ENCODE measurements at regions not wholly inside any gene's neighbourhood (a gene's known extent, or its start where the extent isn't known, plus 50 kb on each side); places are given as distances from the start of the nearest gene placed in this dataset.

DNA sequence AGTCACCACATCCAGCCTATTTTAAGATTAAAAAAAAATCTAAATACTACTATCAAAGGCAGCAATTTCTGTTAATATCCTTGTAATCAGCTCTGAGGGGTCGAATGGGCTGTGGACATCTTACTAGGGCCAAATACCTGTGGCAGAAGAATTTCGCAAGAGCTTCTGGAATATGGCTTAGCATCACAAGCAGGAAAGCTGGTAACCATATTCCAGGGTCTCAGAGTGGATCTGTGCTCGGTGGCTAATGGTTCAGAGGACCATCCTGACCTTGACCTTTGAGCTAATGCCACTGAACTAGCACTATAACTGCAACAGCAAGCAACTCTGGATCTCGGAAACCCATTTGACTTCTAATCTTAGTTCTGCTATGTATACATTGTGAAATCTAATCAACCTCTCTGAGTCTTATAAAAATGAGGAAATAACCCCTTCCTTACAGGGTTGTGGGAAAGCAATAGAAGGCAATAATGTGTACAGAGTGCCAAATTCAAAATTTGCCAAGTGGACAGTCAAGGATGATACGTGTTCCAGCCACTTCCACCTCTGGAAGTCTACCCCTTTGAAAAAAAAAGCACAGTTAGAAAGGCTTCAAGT is 65.5 kb downstream of the CYP26A1 start:
- TF ChIP-seq CTCF (IDR thresholded peaks at IDR 0.05; ENCODE audit: insufficient read depth in 1 of 2, low read depth in 1 of 2, low read length in 1 of 2, severe bottlenecking in 1 of 2, unreplicated experiment in 1 of 2), result no peak
- ChIA-PET CTCF (no interaction called here), POLR2A (no interaction called here)
- H3K4me3 ChIP-seq (ENCODE audit: low read depth, low read length), result no peak overlapping the region
- BruUV-seq (replicated peaks), result no TSS peak
- intact Hi-C loops (cut with micrococcal nuclease; ENCODE audit: unreplicated experiment), result no loop called here
- no peaks in the 10 kb centered on the region for H3K4me1 Mint-ChIP-seq (ENCODE audit: low read depth, unreplicated experiment)
- no peaks in the 10 kb centered on the region for H3K36me3 Mint-ChIP-seq (ENCODE audit: insufficient read depth, unreplicated experiment)
- H3K4me1 ChIP-seq, result no peaks in the 10 kb centered on the region
- no peaks in the 10 kb centered on the region for H3K36me3 ChIP-seq (ENCODE audit: control insufficient read depth, insufficient read depth, low read length)
- H3K27ac Mint-ChIP-seq (ENCODE audit: unreplicated experiment), result no peak overlapping the region
- DNase-seq, result no peak
- peaks cover 18% of the 10 kb centered on the region for H3K9me3 Mint-ChIP-seq (ENCODE audit: unreplicated experiment)
- H3K27me3 ChIP-seq (replicated peaks; ENCODE audit: control insufficient read depth, insufficient read depth, low read length), result no peaks in the 10 kb centered on the region
- no peak overlapping the region for H3K4me3 Mint-ChIP-seq (ENCODE audit: unreplicated experiment)
- H3K27me3 Mint-ChIP-seq (ENCODE audit: insufficient read depth, unreplicated experiment), result no peaks in the 10 kb centered on the region
- no peaks in the 10 kb centered on the region for H3K9me3 ChIP-seq

DNA sequence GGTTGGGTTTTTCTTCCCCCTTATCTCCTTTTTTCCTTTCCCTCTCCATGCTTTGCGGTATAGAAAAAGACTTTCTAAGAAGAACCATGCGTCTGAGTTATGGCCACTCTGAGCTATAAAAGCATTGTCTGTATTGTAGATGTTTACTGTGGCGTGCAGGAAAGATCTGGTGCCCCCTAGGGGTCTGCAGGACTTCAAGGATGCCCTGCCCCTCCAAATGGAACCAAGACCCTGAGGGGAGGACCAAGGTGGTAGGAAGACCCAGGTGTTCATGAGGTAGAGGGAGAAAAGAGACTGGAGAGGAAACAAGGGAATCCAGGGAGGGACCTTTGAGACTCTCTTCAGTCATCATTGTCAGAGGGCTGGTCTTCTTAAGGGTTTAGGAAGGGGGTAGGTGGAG is 68.8 kb downstream of the CYP26A1 start:
- Histone ChIP-seq H3K4me1 (no peaks in the 10 kb centered on the region), H3K4me3 (ENCODE audit: low read depth, low read length) (no peak overlapping the region), H3K9me3 (peaks cover 3% of the 10 kb centered on the region; the same call in 1 of the 2 replicates), H3K27me3 (replicated peaks; ENCODE audit: control insufficient read depth, insufficient read depth, low read length) (no peaks in the 10 kb centered on the region), H3K36me3 (ENCODE audit: control insufficient read depth, insufficient read depth, low read length) (no peaks in the 10 kb centered on the region)
- no peak for DNase-seq
- ChIA-PET CTCF (no interaction called here), POLR2A (interaction anchor here (0.5 kb wide), 1 partner anchor 26 kb away, joined by 7 read pairs; no protein-coding TSS in a partner anchor)
- H3K4me3 Mint-ChIP-seq (ENCODE audit: unreplicated experiment), result no peak overlapping the region
- BruUV-seq (replicated peaks), result no TSS peak
- H3K27me3 Mint-ChIP-seq (ENCODE audit: insufficient read depth, unreplicated experiment), result no peaks in the 10 kb centered on the region
- peaks cover 18% of the 10 kb centered on the region for H3K9me3 Mint-ChIP-seq (ENCODE audit: unreplicated experiment)
- no peaks in the 10 kb centered on the region for H3K36me3 Mint-ChIP-seq (ENCODE audit: insufficient read depth, unreplicated experiment)
- H3K4me1 Mint-ChIP-seq (ENCODE audit: low read depth, unreplicated experiment), result no peaks in the 10 kb centered on the region
- TF ChIP-seq CTCF (IDR thresholded peaks at IDR 0.05; ENCODE audit: insufficient read depth in 1 of 2, low read depth in 1 of 2, low read length in 1 of 2, severe bottlenecking in 1 of 2, unreplicated experiment in 1 of 2), result no peak
- H3K27ac Mint-ChIP-seq (ENCODE audit: unreplicated experiment), result no peak overlapping the region
- intact Hi-C loops (cut with micrococcal nuclease; ENCODE audit: unreplicated experiment), result no loop called here

DNA sequence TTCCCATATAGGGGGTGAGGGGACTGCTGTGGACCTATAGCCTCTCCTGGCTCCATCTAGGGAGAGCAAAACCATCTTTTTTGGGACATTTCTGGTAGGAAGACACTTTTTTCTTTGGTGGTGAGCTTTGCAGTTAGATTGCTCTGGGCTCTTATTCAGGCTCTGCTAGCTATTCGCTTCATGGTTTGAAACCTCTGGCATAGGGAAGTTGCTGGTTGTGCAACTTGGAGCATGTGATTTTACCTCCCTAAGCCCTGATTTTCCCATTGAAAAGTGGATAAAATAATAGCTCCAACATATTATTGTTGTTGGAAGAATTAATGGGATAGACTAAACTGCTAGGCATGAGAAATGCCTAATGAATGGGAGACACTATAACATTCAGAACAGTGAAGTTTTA is 69.6 kb downstream of the CYP26A1 start:
- no peaks in the 10 kb centered on the region for H3K4me1 ChIP-seq
- H3K4me3 ChIP-seq (ENCODE audit: low read depth, low read length), result no peak overlapping the region
- H3K9me3 ChIP-seq, result peaks cover 3% of the 10 kb centered on the region; the same call in 1 of the 2 replicates
- DNase-seq, result no peak
- no TSS peak for BruUV-seq (replicated peaks)
- H3K9me3 Mint-ChIP-seq (ENCODE audit: unreplicated experiment), result peaks cover 18% of the 10 kb centered on the region
- H3K4me1 Mint-ChIP-seq (ENCODE audit: low read depth, unreplicated experiment), result no peaks in the 10 kb centered on the region
- no peak overlapping the region for H3K27ac Mint-ChIP-seq (ENCODE audit: unreplicated experiment)
- no peak for TF ChIP-seq CTCF (IDR thresholded peaks at IDR 0.05; ENCODE audit: insufficient read depth in 1 of 2, low read depth in 1 of 2, low read length in 1 of 2, severe bottlenecking in 1 of 2, unreplicated experiment in 1 of 2)
- ChIA-PET POLR2A (no interaction called here), CTCF (no interaction called here)
- H3K4me3 Mint-ChIP-seq (ENCODE audit: unreplicated experiment), result no peak overlapping the region
- no peaks in the 10 kb centered on the region for H3K27me3 Mint-ChIP-seq (ENCODE audit: insufficient read depth, unreplicated experiment)
- H3K27me3 ChIP-seq (replicated peaks; ENCODE audit: control insufficient read depth, insufficient read depth, low read length), result no peaks in the 10 kb centered on the region
- intact Hi-C loops (cut with micrococcal nuclease; ENCODE audit: unreplicated experiment), result no loop called here
- no peaks in the 10 kb centered on the region for H3K36me3 Mint-ChIP-seq (ENCODE audit: insufficient read depth, unreplicated experiment)
- H3K36me3 ChIP-seq (ENCODE audit: control insufficient read depth, insufficient read depth, low read length), result no peaks in the 10 kb centered on the region
